ENCODE measurements at regions not wholly inside any gene's neighbourhood (a gene's known extent, or its start where the extent isn't known, plus 50 kb on each side); places are given as distances from the start of the nearest gene placed in this dataset.

DNA sequence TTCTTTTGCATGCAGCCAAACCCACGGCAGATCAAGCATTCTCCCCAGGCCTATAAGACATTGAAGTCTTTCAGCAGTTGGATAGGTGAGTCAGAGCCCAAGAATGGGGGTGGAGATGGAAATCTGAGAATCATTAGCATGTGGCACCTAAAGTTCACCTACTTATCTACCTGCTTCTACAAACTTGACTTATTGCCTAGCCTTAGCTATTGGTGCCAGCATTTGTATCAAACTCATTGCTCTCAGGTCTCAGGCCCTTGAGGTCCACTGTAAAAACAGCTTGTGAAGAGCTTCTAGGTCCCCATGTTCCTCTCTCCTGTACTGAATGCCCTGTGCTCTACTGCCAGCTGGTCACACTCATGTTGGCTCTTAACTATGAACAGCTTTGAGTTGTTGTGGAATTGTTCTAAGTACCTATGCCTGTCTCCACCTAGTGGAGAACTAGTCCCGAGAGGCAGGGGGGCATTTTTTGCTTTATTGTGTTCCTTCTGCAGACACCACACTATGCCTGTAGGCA is 278.4 kb upstream of the SPRED2 start:
- DNase-seq (ENCODE audit: low spot score in 2 of 2): no peak
- in situ Hi-C loops (cut with MboI; ENCODE audit: low sequenced_read_pairs): no loop called here
- Histone ChIP-seq H3K9me3 (no peaks in the 10 kb centered on the region), H3K4me1 (no peaks in the 10 kb centered on the region), H3K36me3 (replicated peaks) (no peaks in the 10 kb centered on the region), H3K27me3 (ENCODE audit: low read depth) (peaks cover 15% of the 10 kb centered on the region), H3K4me3 (no peak overlapping the region)

DNA sequence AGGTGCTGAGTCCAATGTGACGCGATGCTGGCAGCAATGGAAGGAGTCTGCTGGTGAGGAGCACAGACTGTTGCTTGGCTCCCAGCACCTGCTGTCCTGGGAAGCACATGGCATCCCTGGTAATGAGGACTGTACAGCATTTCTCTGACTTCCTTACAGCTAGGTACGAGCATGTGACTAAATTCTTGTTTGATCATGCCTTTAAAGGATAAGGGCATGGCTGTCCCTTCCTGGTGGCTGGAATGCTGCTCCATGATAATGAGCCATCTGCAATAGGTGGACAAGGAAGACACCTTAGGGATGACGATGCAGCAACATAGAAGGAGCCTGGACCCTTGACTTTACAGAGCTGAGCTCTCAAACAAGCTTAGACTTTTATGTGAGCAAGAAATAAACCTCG is 278.0 kb upstream of the SPRED2 start:
- Histone ChIP-seq H3K4me3 (no peak overlapping the region), H3K4me1 (no peaks in the 10 kb centered on the region), H3K9me3 (no peaks in the 10 kb centered on the region), H3K27me3 (ENCODE audit: low read depth) (peaks cover 13% of the 10 kb centered on the region), H3K36me3 (replicated peaks) (no peaks in the 10 kb centered on the region)
- in situ Hi-C loops (cut with MboI; ENCODE audit: low sequenced_read_pairs): no loop called here
- DNase-seq (ENCODE audit: low spot score in 2 of 2): no peak

DNA sequence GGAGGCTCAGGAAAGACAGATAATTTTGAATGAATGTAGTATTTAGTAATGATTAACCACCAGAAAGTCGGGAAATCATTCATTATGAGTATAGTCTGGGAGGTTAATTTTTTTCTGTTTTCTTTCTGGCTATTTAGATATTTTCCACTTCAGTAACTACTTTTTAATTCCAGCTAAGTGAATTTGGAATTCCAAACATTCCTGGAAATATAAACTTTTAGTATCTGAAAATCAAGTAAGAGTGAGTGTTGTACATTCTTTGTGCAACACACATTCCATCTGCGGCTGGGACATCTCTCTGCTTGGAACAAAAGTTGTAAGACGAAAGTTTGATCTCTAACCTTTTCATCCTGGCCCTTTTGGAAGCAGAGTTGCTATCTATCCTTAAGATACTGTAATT is 275.7 kb upstream of the SPRED2 start:
- no peak overlapping the region for H3K4me3 ChIP-seq

GRCh38 chr2:65706411-65706810 is 274.0 kb upstream of the SPRED2 start:
- no peaks in the 10 kb centered on the region for H3K9me3 ChIP-seq
- peaks cover 8% of the 10 kb centered on the region for H3K27me3 ChIP-seq (ENCODE audit: low read depth)
- H3K4me1 ChIP-seq: no peaks in the 10 kb centered on the region
- no peak overlapping the region for H3K4me3 ChIP-seq
- in situ Hi-C loops (cut with MboI; ENCODE audit: low sequenced_read_pairs): no loop called here
- DNase-seq (ENCODE audit: low spot score in 2 of 2): no peak
- H3K36me3 ChIP-seq (replicated peaks): no peaks in the 10 kb centered on the region

More for the DNA sequence above, 275.7 kb upstream of the SPRED2 start:
- no peaks in the 10 kb centered on the region for H3K36me3 ChIP-seq (replicated peaks)
- no peaks in the 10 kb centered on the region for H3K4me1 ChIP-seq
- no peaks in the 10 kb centered on the region for H3K9me3 ChIP-seq
- in situ Hi-C loops (cut with MboI; ENCODE audit: low sequenced_read_pairs): no loop called here
- DNase-seq (ENCODE audit: low spot score in 2 of 2): no peak
- peaks cover 8% of the 10 kb centered on the region for H3K27me3 ChIP-seq (ENCODE audit: low read depth)

GRCh38 chr2:65701191-65701590 is 268.8 kb upstream of the SPRED2 start:
- no peaks in the 10 kb centered on the region for H3K9me3 ChIP-seq
- no peaks in the 10 kb centered on the region for H3K4me1 ChIP-seq
- DNase-seq (ENCODE audit: low spot score in 2 of 2): no peak
- H3K4me3 ChIP-seq: no peak overlapping the region
- H3K27me3 ChIP-seq (ENCODE audit: low read depth): peaks cover 8% of the 10 kb centered on the region
- in situ Hi-C loops (cut with MboI; ENCODE audit: low sequenced_read_pairs): no loop called here
- H3K36me3 ChIP-seq (replicated peaks): no peaks in the 10 kb centered on the region

DNA sequence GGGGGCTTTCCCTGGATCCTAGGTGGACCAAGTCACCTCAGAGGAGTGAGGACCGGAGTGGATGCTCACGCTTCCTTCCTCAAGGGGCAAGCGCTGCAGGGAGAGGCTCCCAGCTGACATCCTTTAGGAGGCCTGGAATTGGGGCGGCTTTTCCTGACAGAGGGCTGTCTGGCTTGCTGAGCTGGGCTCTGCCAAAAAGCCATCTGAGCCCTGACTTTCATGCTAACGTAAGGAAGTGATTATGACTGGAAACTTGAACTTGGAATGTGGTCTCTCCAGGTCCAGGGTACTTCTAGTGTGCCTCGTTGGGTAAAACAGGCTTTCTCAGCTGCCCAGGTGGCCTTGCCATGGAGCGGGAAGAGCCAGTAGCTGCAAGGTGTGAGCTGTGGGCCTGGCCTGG is 268.3 kb upstream of the SPRED2 start:
- Histone ChIP-seq H3K4me3 (no peak overlapping the region), H3K9me3 (no peaks in the 10 kb centered on the region), H3K36me3 (replicated peaks) (no peaks in the 10 kb centered on the region), H3K27me3 (ENCODE audit: low read depth) (peaks cover 3% of the 10 kb centered on the region), H3K4me1 (no peaks in the 10 kb centered on the region)
- DNase-seq (ENCODE audit: low spot score in 2 of 2): no peak
- in situ Hi-C loops (cut with MboI; ENCODE audit: low sequenced_read_pairs): no loop called here

DNA sequence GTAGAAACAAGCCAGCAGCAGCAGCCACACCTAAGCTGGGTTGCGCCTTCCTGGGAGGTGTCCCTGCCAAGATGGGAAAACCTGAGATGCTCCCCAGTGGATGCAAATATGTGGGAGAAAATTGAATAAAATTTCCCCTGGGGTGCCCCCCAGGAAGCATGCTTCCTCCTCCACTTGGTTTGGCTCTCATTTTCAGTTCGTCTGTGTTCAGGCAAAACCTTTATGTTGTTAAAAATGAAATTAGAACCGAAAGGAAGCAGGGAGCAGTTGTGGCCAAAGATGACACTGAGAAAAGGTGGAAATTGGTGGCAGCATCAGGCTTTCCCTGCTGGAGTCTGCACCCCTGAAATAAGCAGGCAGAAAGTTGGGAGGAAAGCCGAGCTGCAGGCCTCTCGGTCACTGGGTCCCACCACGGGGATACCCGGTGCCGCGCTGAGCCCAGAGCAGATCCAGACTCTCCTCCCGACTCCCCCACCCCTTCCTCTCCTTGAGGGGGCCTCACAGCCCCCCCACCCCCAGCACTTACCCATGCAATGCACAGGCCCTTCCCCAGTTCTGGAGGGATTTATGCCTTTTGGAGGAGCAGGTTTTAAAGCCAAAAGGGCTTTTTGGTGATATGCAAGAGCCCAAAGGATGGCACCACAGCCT is 267.7 kb upstream of the SPRED2 start:
- Histone ChIP-seq H3K27me3 (ENCODE audit: low read depth) (peaks cover 3% of the 10 kb centered on the region), H3K4me1 (no peaks in the 10 kb centered on the region), H3K4me3 (no peak overlapping the region), H3K36me3 (replicated peaks) (no peaks in the 10 kb centered on the region), H3K9me3 (no peaks in the 10 kb centered on the region)
- in situ Hi-C loops (cut with MboI; ENCODE audit: low sequenced_read_pairs): no loop called here
- no peak for DNase-seq (ENCODE audit: low spot score in 2 of 2)

DNA sequence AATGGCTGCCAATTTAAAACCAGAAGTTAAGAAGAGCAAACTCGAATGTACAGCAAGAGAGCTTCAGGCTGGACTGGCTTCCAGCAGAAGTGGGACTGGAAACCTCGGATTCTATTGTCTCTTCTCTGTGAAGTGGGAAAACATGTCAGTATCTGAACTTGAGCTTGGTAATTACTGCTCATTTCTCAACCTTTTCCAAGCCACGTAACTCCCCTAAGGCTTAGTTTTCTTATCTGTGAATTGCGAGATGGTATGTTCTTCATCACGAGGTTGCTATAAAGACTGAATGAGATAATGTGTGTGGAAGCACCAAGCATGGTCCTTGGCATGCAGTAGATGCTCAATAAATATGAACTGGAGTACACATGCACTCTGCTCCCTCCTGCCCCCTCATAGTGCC is 259.4 kb upstream of the SPRED2 start:
- no peaks in the 10 kb centered on the region for H3K36me3 ChIP-seq (replicated peaks)
- no peak for DNase-seq (ENCODE audit: low spot score in 2 of 2)
- no peaks in the 10 kb centered on the region; the same call in 1 of the 2 replicates for H3K4me1 ChIP-seq
- no peaks in the 10 kb centered on the region for H3K9me3 ChIP-seq
- in situ Hi-C loops (cut with MboI; ENCODE audit: low sequenced_read_pairs): no loop called here
- no peak overlapping the region for H3K4me3 ChIP-seq
- H3K27me3 ChIP-seq (ENCODE audit: low read depth): 0 out of 2 replicates have a peak, but pooled peaks cover 3% of the 10 kb centered on the region

- no peak for DNase-seq (ENCODE audit: low spot score in 2 of 2)
- Histone ChIP-seq H3K36me3 (replicated peaks) (no peaks in the 10 kb centered on the region), H3K4me1 (no peaks in the 10 kb centered on the region; the same call in 1 of the 2 replicates), H3K9me3 (no peaks in the 10 kb centered on the region), H3K27me3 (ENCODE audit: low read depth) (0 out of 2 replicates have a peak, but pooled peaks cover 3% of the 10 kb centered on the region), H3K4me3 (no peak overlapping the region)
- in situ Hi-C loops (cut with MboI; ENCODE audit: low sequenced_read_pairs): no loop called here
These were observed 255.9 kb upstream of the SPRED2 start for GRCh38 chr2:65688141-65688886.

DNA sequence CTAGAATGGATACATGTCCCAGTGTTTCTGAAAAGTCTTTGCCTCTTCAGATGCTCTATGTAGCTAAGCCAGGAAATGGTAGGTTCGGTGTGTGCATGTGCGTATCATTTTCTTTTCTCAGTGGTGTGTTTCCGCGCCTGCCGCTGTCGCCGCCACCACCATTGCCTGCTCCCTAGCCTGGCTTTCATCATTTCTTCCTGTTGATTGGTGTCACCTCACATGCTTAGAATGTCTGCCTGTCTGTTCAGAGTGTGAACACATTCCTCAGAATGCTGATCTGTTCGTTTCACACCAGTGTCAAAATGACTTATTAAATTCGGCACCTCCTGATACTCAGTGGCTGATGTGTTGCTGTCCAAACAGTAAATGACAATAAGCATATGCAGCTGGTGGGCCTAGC is 255.2 kb upstream of the SPRED2 start:
- H3K36me3 ChIP-seq (replicated peaks): no peaks in the 10 kb centered on the region
- no peaks in the 10 kb centered on the region; the same call in 1 of the 2 replicates for H3K4me1 ChIP-seq
- DNase-seq (ENCODE audit: low spot score in 2 of 2): no peak
- H3K4me3 ChIP-seq: no peak overlapping the region
- H3K9me3 ChIP-seq: no peaks in the 10 kb centered on the region
- in situ Hi-C loops (cut with MboI; ENCODE audit: low sequenced_read_pairs): no loop called here
- H3K27me3 ChIP-seq (ENCODE audit: low read depth): 0 out of 2 replicates have a peak, but pooled peaks cover 3% of the 10 kb centered on the region

GRCh38 chr2:65686928-65687521 is 254.6 kb upstream of the SPRED2 start:
- Histone ChIP-seq H3K27me3 (ENCODE audit: low read depth) (0 out of 2 replicates have a peak, but pooled peaks cover 3% of the 10 kb centered on the region), H3K4me1 (no peaks in the 10 kb centered on the region; the same call in 1 of the 2 replicates), H3K9me3 (no peaks in the 10 kb centered on the region), H3K4me3 (no peak overlapping the region), H3K36me3 (replicated peaks) (no peaks in the 10 kb centered on the region)
- DNase-seq (ENCODE audit: low spot score in 2 of 2): no peak
- in situ Hi-C loops (cut with MboI; ENCODE audit: low sequenced_read_pairs): no loop called here

GRCh38 chr2:65681503-65681902 is 249.1 kb upstream of the SPRED2 start:
- Histone ChIP-seq H3K27me3 (ENCODE audit: low read depth) (0 out of 2 replicates have a peak, but pooled peaks cover 2% of the 10 kb centered on the region), H3K4me1 (no peaks in the 10 kb centered on the region), H3K9me3 (no peaks in the 10 kb centered on the region), H3K36me3 (replicated peaks) (no peaks in the 10 kb centered on the region), H3K4me3 (no peak overlapping the region)
- no peak for DNase-seq (ENCODE audit: low spot score in 2 of 2)
- in situ Hi-C loops (cut with MboI; ENCODE audit: low sequenced_read_pairs): no loop called here

GRCh38 chr2:65678779-65679391 is 246.5 kb upstream of the SPRED2 start:
- in situ Hi-C loops (cut with MboI; ENCODE audit: low sequenced_read_pairs): no loop called here
- Histone ChIP-seq H3K4me1 (no peaks in the 10 kb centered on the region), H3K4me3 (no peak overlapping the region), H3K36me3 (replicated peaks) (no peaks in the 10 kb centered on the region), H3K9me3 (no peaks in the 10 kb centered on the region; the same call in 1 of the 2 replicates), H3K27me3 (ENCODE audit: low read depth) (0 out of 2 replicates have a peak, but pooled peaks cover 2% of the 10 kb centered on the region)
- DNase-seq (ENCODE audit: low spot score in 2 of 2): no peak
